Pancreas (tissue), 10 donors: ENCODE measurements at regions not wholly inside any gene's neighbourhood (a gene's known extent, or its start where the extent isn't known, plus 50 kb on each side); places are given as distances from the start of the nearest gene placed in this dataset.
A peak's percentile ranks its signal among the peaks of the same experiment; 100 is the strongest.
"Not testable (repeated sequence)": the region's sequence is repeated elsewhere in the genome, so short reads cannot be mapped to it uniquely, and the experiment has no call there.

Experiments
- ATAC-seq, 4 donors: fragments of 200-7000 bp; cut with Tn5 transposase; one replicate each; pipeline versions ENCODE4 v1.8.0 to v1.9.1; 2020; ENCODE audit warnings: mild to moderate bottlenecking in 4 of 4, moderate library complexity in 4 of 4
- DNase-seq, 6 donors: peaks; one replicate each; pipeline ENCODE4 v3.0.0-alpha.2; 2020
- FAIRE-seq: peaks from 2 replicates; lab custom pipeline; 2012; peaks lifted over from hg19 to GRCh38; lab: Jason Lieb, UNC
- H3K27ac ChIP-seq, 4 donors: fragments of 200-600 bp; sonication (generic); 1 replicate in 3 of 4; 2 replicates in 1 of 4; pipeline versions ENCODE4 v1.5.0 to v1.8.0; 2020
- H3K27me3 ChIP-seq, 4 donors: fragments of 200-600 bp; one replicate each; pipeline ENCODE4 v1.8.0; 2021
- H3K36me3 ChIP-seq, 3 donors: fragments of 200-600 bp; sonication (generic) in 1 of 3; one replicate each; pipeline versions ENCODE4 v1.5.0 to v1.8.0; 2020 to 2021
- H3K4me1 ChIP-seq, 3 donors: fragments of 200-600 bp; one replicate each; pipeline ENCODE4 v1.8.0; 2021
- H3K4me3 ChIP-seq, 4 donors: fragments of 200-600 bp; sonication (generic) in 2 of 4; one replicate each; pipeline versions ENCODE4 v1.5.0 to v1.8.0; 2020 to 2021
- H3K9me3 ChIP-seq, 4 donors: fragments of 200-600 bp; one replicate each; pipeline ENCODE4 v1.8.0; 2021
- CTCF ChIP-seq, 4 donors: fragments of 200-600 bp; sonication (generic) in 3 of 4; IDR thresholded peaks; one replicate each; pipeline versions ENCODE4 v1.5.0 to v1.8.0; 2021; ENCODE audit warnings: antibody characterized with exemption in 4 of 4
- WGBS, 2 donors: extraction: QIAGEN DNeasy Blood & Tissue Kit; methylation state at CpG; one replicate each; pipeline ENCODE4 v1.1.7; 2013; 5-methylcytosine and 5-hydroxymethylcytosine counted together
- intact Hi-C, 3 donors: fragments of 100-400 bp; cut with DNase I; formaldehyde crosslinking; loops; one replicate each; pipeline versions ENCODE4 v1.11.1 to v1.14.2; 2022
- donor health status: healthy with polysubstance abuse.
- donor health status: DM: no; HTN: no; CAD: no; lungs with moderate emphysema.
- donor health status: DM: no; HTN: no; CAD: no.
- donor health status: control.
- donor health status: control.
- donor health status: Bipolar disorder and iron deficiency.
- donor health status: DM: yes; HTN: yes; CAD: no.
- donor health status: DM: no; HTN: no; CAD: no.
- donor health status: DM: no; HTN: no; CAD: no.
- donor health status: DM: yes; HTN: yes; CAD: no.

GRCh38 chr4:164648849-164649212 is 105.1 kb upstream of the SMIM31 start:
- WGBS, 2 donors = 70 to 73% methylated on average over 4 of the region's 4 CpGs
- no peak for TF ChIP-seq CTCF (IDR thresholded peaks at IDR 0.05)
- Histone ChIP-seq H3K36me3 (no peaks in the 10 kb centered on the region), H3K4me3 (no peak overlapping the region), H3K9me3 (no peaks in the 10 kb centered on the region), H3K4me1 (no peaks in the 10 kb centered on the region), H3K27me3 (no peaks in the 10 kb centered on the region), H3K27ac (no peak overlapping the region)
- intact Hi-C loops = no loop called here
- FAIRE-seq (no peak), DNase-seq (no peak), ATAC-seq (no peak)

GRCh38 chr4:164659765-164660164 is 94.2 kb upstream of the SMIM31 start:
- Histone ChIP-seq H3K27me3 (no peaks in the 10 kb centered on the region), H3K4me3 (no peak overlapping the region), H3K9me3 (no peaks in the 10 kb centered on the region), H3K27ac (no peak overlapping the region), H3K36me3 (no peaks in the 10 kb centered on the region), H3K4me1 (no peaks in the 10 kb centered on the region)
- no peak for FAIRE-seq
- no peak for DNase-seq
- WGBS, 2 donors = 30 to 57% methylated on average over 1 of the region's 1 CpG
- no peak for ATAC-seq
- no peak for TF ChIP-seq CTCF (IDR thresholded peaks at IDR 0.05)
- intact Hi-C loops = no loop called here

- H3K27ac ChIP-seq, H3K4me3 ChIP-seq, FAIRE-seq, ATAC-seq, DNase-seq, intact Hi-C loops, H3K27me3 ChIP-seq, H3K36me3 ChIP-seq, H3K9me3 ChIP-seq, H3K4me1 ChIP-seq: not testable (repeated sequence)
- WGBS, 2 donors = 59 to 73% methylated on average over 9 of the region's 9 CpGs
These were observed 77.8 kb upstream of the SMIM31 start for GRCh38 chr4:164676152-164676551.

GRCh38 chr4:164683040-164683439 is 70.9 kb upstream of the SMIM31 start:
- intact Hi-C loops = no loop called here
- no peak for DNase-seq
- Histone ChIP-seq H3K9me3 (no peaks in the 10 kb centered on the region), H3K4me1 (no peaks in the 10 kb centered on the region), H3K27me3 (no peaks in the 10 kb centered on the region), H3K27ac (no peak overlapping the region), H3K4me3 (no peak overlapping the region), H3K36me3 (no peaks in the 10 kb centered on the region)
- WGBS, 2 donors = 61 to 69% methylated on average over 2 of the region's 2 CpGs
- TF ChIP-seq CTCF (IDR thresholded peaks at IDR 0.05) = no peak
- no peak for ATAC-seq
- FAIRE-seq = no peak

GRCh38 chr4:164695650-164696049 is 58.3 kb upstream of the SMIM31 start:
- Histone ChIP-seq H3K9me3 (no peaks in the 10 kb centered on the region), H3K27me3 (no peaks in the 10 kb centered on the region), H3K4me1 (no peaks in the 10 kb centered on the region), H3K4me3 (no peak overlapping the region), H3K27ac (no peak overlapping the region), H3K36me3 (no peaks in the 10 kb centered on the region)
- intact Hi-C loops = no loop called here
- 48 to 72% methylated on average over 3 of the region's 3 CpGs for WGBS, 2 donors
- DNase-seq (no peak), FAIRE-seq (no peak), ATAC-seq (no peak)
- no peak for TF ChIP-seq CTCF (IDR thresholded peaks at IDR 0.05)

- peak in 1 of 6 donors; percentile 36 for DNase-seq
- 51 to 61% methylated on average over 10 of the region's 10 CpGs for WGBS, 2 donors
- Histone ChIP-seq H3K36me3 (no peaks in the 10 kb centered on the region), H3K4me3 (no peak overlapping the region), H3K4me1 (no peaks in the 10 kb centered on the region), H3K27me3 (no peaks in the 10 kb centered on the region), H3K27ac (no peak overlapping the region), H3K9me3 (no peaks in the 10 kb centered on the region)
- no peak for TF ChIP-seq CTCF (IDR thresholded peaks at IDR 0.05)
- intact Hi-C loops = no loop called here
- ATAC-seq = no peak
- no peak for FAIRE-seq
These were observed 53.5 kb upstream of the SMIM31 start for GRCh38 chr4:164700471-164700870.
